IMR-90 (cell line): ENCODE measurements at regions not wholly inside any gene's neighbourhood (a gene's known extent, or its start where the extent isn't known, plus 50 kb on each side); places are given as distances from the start of the nearest gene placed in this dataset.

ENCODE experiments used
- ATAC-seq: fragments of 200-7000 bp; cut with Tn5 transposase; 2 replicates; pipeline ENCODE4 v1.9.1; 2020; ENCODE audit warnings: low read depth, mild to moderate bottlenecking, moderate library complexity
- BruUV-seq: library from RNA; stranded (reverse); fragments of 400-500 nt; replicated peaks from 2 replicates; lab custom pipeline; 2021; lab: Mats Ljungman, UMichigan
- CTCF ChIA-PET: fragments of 300-600 bp; formaldehyde crosslinking; extraction: SDS; loops from one replicate; lab custom pipeline; 2021; ENCODE audit warnings: antibody characterized with exemption; lab: Yijun Ruan, JAX
- POLR2A ChIA-PET: fragments of 300-600 bp; sonication (Branson Sonifier 250); formaldehyde crosslinking; loops from one replicate; lab custom pipeline; 2022; ENCODE audit warnings: antibody characterized with exemption; ENCODE audit not compliant: unreplicated experiment; lab: Charles Lee
- DNase-seq: peaks from one replicate; pipeline ENCODE4 v3.0.0; 2013
- H2AFZ ChIP-seq: replicated peaks from 2 replicates; pipeline ENCODE3; 2013; ENCODE audit warnings: low read length, mild to moderate bottlenecking; ENCODE audit not compliant: poor library complexity
- H2AK5ac ChIP-seq: 2 replicates; pipeline ENCODE4 v1.6.1; 2013; ENCODE audit warnings: low read depth, low read length, inconsistent platforms
- H2AK9ac ChIP-seq: replicated peaks from 2 replicates; pipeline ENCODE3; 2013; ENCODE audit warnings: mild to moderate bottlenecking, low read depth, low read length, moderate library complexity; ENCODE audit not compliant: poor library complexity
- H2BK120ac ChIP-seq: 2 replicates; pipeline ENCODE4 v1.6.1; 2013; ENCODE audit warnings: low read depth, low read length, inconsistent platforms
- H2BK15ac ChIP-seq: 3 replicates; pipeline ENCODE4 v1.6.1; 2013; ENCODE audit warnings: low read depth, low read length, inconsistent platforms
- H2BK20ac ChIP-seq: 2 replicates; pipeline ENCODE4 v1.6.1; 2013; ENCODE audit warnings: low read depth, mild to moderate bottlenecking, inconsistent platforms, low read length, moderate library complexity
- H2BK5ac ChIP-seq: 2 replicates; pipeline ENCODE4 v1.6.1; 2013; ENCODE audit warnings: mild to moderate bottlenecking, low read depth, low read length, inconsistent platforms; ENCODE audit not compliant: poor library complexity, severe bottlenecking
- H3K14ac ChIP-seq: replicated peaks from 2 replicates; pipeline ENCODE4 v1.6.1; 2013; ENCODE audit warnings: low read depth, low read length, inconsistent platforms
- H3K18ac ChIP-seq: 2 replicates; pipeline ENCODE4 v1.6.1; 2013; ENCODE audit warnings: low read depth, low read length, control low read depth
- H3K23ac ChIP-seq: 2 replicates; pipeline ENCODE4 v1.6.1; 2013; ENCODE audit warnings: low read depth, low read length, inconsistent platforms
- H3K27ac ChIP-seq: 2 replicates; pipeline ENCODE4 v1.5.1; 2013; ENCODE audit warnings: mild to moderate bottlenecking, control low read depth, low read length; ENCODE audit not compliant: insufficient read depth
- H3K27me3 ChIP-seq: 2 replicates; pipeline ENCODE4 v1.6.1; 2013; ENCODE audit warnings: low read length; ENCODE audit not compliant: control insufficient read depth, insufficient read depth
- H3K36me3 ChIP-seq: 2 replicates; pipeline ENCODE4 v1.6.1; 2013; ENCODE audit warnings: low read length, mixed read lengths; ENCODE audit not compliant: control insufficient read depth, insufficient read depth
- H3K4ac ChIP-seq: 2 replicates; pipeline ENCODE4 v1.6.1; 2013; ENCODE audit warnings: low read depth, low read length, inconsistent platforms
- H3K4me1 ChIP-seq: 2 replicates; pipeline ENCODE4 v1.6.1; 2013; ENCODE audit warnings: low read length, mixed read lengths; ENCODE audit not compliant: control insufficient read depth, insufficient read depth
- H3K4me2 ChIP-seq: 2 replicates; pipeline ENCODE4 v1.6.1; 2013; ENCODE audit warnings: low read depth, mild to moderate bottlenecking, control low read depth, low read length, moderate library complexity
- H3K4me3 ChIP-seq: 2 replicates; pipeline ENCODE4 v1.5.1; 2013; ENCODE audit warnings: low read depth, mild to moderate bottlenecking, control low read depth, low read length, moderate library complexity; ENCODE audit not compliant: insufficient read depth
- H3K56ac ChIP-seq: 2 replicates; pipeline ENCODE4 v1.6.1; 2013; ENCODE audit warnings: low read length, inconsistent platforms; ENCODE audit not compliant: insufficient read depth; ENCODE audit errors: extremely low read depth
- H3K79me1 ChIP-seq, 2 experiments: 2 replicates each; pipeline ENCODE4 v1.6.1; 2013; ENCODE audit warnings: low read length in 2 of 2, inconsistent platforms in 1 of 2, low read depth in 1 of 2
- H3K9ac ChIP-seq: 2 replicates; pipeline ENCODE4 v1.6.1; 2013; ENCODE audit warnings: low read depth, low read length, control low read depth
- H3K9me1 ChIP-seq: 2 replicates; pipeline ENCODE4 v1.6.1; 2013; ENCODE audit warnings: low read length, inconsistent platforms; ENCODE audit not compliant: insufficient read depth
- H3K9me3 ChIP-seq: 2 replicates; pipeline ENCODE4 v1.6.1; 2013; ENCODE audit warnings: low read length; ENCODE audit not compliant: control insufficient read depth, insufficient read depth
- H4K20me1 ChIP-seq: 2 replicates; pipeline ENCODE4 v1.6.1; 2013; ENCODE audit warnings: low read length, inconsistent platforms; ENCODE audit not compliant: insufficient read depth
- H4K5ac ChIP-seq: 2 replicates; pipeline ENCODE4 v1.6.1; 2013; ENCODE audit warnings: mild to moderate bottlenecking, low read depth, low read length, control low read depth
- H4K8ac ChIP-seq, 2 experiments: 2 replicates each; pipeline ENCODE4 v1.6.1; 2013; ENCODE audit warnings: low read depth in 2 of 2, low read length in 2 of 2, control low read depth in 1 of 2, inconsistent platforms in 1 of 2
- H4K91ac ChIP-seq: 2 replicates; pipeline ENCODE4 v1.6.1; 2013; ENCODE audit warnings: low read depth, low read length, inconsistent platforms; ENCODE audit not compliant: insufficient read depth
- BHLHE40 ChIP-seq: fragments of 150-350 bp; IDR thresholded peaks from 2 replicates; pipeline ENCODE4 v1.6.1; 2016; ENCODE audit warnings: mild to moderate bottlenecking, low read depth, low read length
- RFX5 ChIP-seq: IDR thresholded peaks from 2 replicates; pipeline ENCODE4 v1.8.0; 2012; ENCODE audit warnings: low read depth, mild to moderate bottlenecking, low read length, moderate library complexity
- WGBS, 2 experiments: methylation state at CpG; one replicate each; pipeline versions ENCODE4 v1.1.5 to v1.1.7; 2013; ENCODE audit warnings: missing lambda C conversion rate in 2 of 2; ENCODE audit not compliant: insufficient read length in 1 of 2; ENCODE audit errors: extremely low coverage in 2 of 2; 5-methylcytosine and 5-hydroxymethylcytosine counted together
- dilution Hi-C: fragments of 300-500 bp; cut with HindIII; formaldehyde crosslinking; loops from one replicate; pipeline ENCODE4 v1.14.3; 2018; ENCODE audit warnings: low sequenced_read_pairs; ENCODE audit not compliant: unreplicated experiment
- in situ Hi-C: fragments of 300-500 bp; cut with MboI; formaldehyde crosslinking; loops from 3 replicates; pipeline ENCODE4 v1.14.3; 2019; ENCODE audit warnings: low sequenced_read_pairs, inconsistent platforms, mixed read lengths
- intact Hi-C: fragments of 100-400 bp; cut with micrococcal nuclease; formaldehyde crosslinking; loops from 2 replicates; pipeline ENCODE4 v1.10.0; 2022

GRCh38 chr11:116386118-116386699 lies 386.6 kb downstream of the BUD13 start:
- ATAC-seq (no peak), DNase-seq (no peak)
- intact Hi-C loops = no loop called here
- TF ChIP-seq RFX5 (no peak), BHLHE40 (no peak)
- Histone ChIP-seq H2BK5ac (no peak overlapping the region), H2AK9ac (no peak overlapping the region), H3K27ac (no peak overlapping the region), H3K4me2 (no peak overlapping the region), H3K23ac (no peak overlapping the region), H4K5ac (no peak overlapping the region), H3K9me1 (no peaks in the 10 kb centered on the region), H2BK20ac (no peak overlapping the region), H3K79me1 (no peaks in the 10 kb centered on the region), H3K14ac (no peak overlapping the region), H2BK15ac (no peak overlapping the region), H3K36me3 (no peaks in the 10 kb centered on the region), H3K56ac (no peak overlapping the region), H2AK5ac (no peak overlapping the region), H4K91ac (no peak overlapping the region), H3K9me3 (no peaks in the 10 kb centered on the region), H3K4me1 (no peaks in the 10 kb centered on the region), H4K20me1 (no peaks in the 10 kb centered on the region), H3K27me3 (no peaks in the 10 kb centered on the region), H2BK120ac (no peak overlapping the region), H3K4ac (no peak overlapping the region), H4K8ac (no peak overlapping the region), H2AFZ (no peak overlapping the region), H3K18ac (no peak overlapping the region), H3K4me3 (no peak overlapping the region), H3K9ac (no peak overlapping the region)
- ChIA-PET CTCF (no interaction called here), POLR2A (no interaction called here)
- 96% methylated on average over 4 of the region's 9 CpGs; no CpG with 5 or more reads in 1 of the 2 experiments for WGBS, 2 experiments
- BruUV-seq = no TSS peak
- in situ Hi-C loops = no loop called here
- dilution Hi-C loops = no loop called here
